C4-2B (cell line): ENCODE measurements at regions not wholly inside any gene's neighbourhood (a gene's known extent, or its start where the extent isn't known, plus 50 kb on each side); places are given as distances from the start of the nearest gene placed in this dataset.

Source experiments
- CTCF ChIP-seq: fragments of 450-650 bp; conservative IDR thresholded peaks from 2 replicates; pipeline ENCODE4 v1.5.1; 2017; ENCODE audit warnings: mild to moderate bottlenecking
- ZFX ChIP-seq: fragments of 450-650 bp; IDR thresholded peaks from 2 replicates; pipeline ENCODE4 v1.6.1; 2017

- TF ChIP-seq CTCF, result no peak
- no peak for TF ChIP-seq ZFX
Measured at GRCh38 chr2:173446722-173447121, 92.0 kb downstream of the CDCA7 start.
